ENCODE measurements at regions not wholly inside any gene's neighbourhood (a gene's known extent, or its start where the extent isn't known, plus 50 kb on each side); places are given as distances from the start of the nearest gene placed in this dataset.

DNA sequence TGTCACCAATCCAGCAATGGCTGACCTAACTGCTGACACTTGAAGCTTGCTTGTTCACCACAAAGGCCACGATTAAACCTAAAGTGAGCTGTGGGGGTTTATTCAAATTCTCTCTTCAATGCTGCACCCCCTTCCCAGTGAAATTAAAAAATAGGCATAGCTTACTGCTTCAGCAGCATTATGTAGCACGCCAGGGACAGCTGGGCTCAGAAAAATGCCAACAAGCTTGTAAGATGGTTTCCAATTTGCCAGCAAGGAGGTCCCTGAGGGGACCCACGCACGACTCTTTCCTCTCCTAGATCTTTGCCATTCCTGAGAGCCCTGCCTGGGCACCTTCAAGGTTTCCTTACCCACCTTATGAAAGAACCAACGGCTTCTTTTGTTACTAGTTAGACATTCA lies 113.5 kb upstream of the CDH4 start:
- TF ChIP-seq, protein P1, sequence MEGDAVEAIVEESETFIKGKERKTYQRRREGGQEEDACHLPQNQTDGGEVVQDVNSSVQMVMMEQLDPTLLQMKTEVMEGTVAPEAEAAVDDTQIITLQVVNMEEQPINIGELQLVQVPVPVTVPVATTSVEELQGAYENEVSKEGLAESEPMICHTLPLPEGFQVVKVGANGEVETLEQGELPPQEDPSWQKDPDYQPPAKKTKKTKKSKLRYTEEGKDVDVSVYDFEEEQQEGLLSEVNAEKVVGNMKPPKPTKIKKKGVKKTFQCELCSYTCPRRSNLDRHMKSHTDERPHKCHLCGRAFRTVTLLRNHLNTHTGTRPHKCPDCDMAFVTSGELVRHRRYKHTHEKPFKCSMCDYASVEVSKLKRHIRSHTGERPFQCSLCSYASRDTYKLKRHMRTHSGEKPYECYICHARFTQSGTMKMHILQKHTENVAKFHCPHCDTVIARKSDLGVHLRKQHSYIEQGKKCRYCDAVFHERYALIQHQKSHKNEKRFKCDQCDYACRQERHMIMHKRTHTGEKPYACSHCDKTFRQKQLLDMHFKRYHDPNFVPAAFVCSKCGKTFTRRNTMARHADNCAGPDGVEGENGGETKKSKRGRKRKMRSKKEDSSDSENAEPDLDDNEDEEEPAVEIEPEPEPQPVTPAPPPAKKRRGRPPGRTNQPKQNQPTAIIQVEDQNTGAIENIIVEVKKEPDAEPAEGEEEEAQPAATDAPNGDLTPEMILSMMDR (conservative IDR thresholded peaks at IDR 0.05; ENCODE audit: low read depth, low read length): no peak
- H3K4me3 ChIP-seq (ENCODE audit: low read depth, low read length): no peak overlapping the region
- no peak for DNase-seq (ENCODE audit: low read depth)

DNA sequence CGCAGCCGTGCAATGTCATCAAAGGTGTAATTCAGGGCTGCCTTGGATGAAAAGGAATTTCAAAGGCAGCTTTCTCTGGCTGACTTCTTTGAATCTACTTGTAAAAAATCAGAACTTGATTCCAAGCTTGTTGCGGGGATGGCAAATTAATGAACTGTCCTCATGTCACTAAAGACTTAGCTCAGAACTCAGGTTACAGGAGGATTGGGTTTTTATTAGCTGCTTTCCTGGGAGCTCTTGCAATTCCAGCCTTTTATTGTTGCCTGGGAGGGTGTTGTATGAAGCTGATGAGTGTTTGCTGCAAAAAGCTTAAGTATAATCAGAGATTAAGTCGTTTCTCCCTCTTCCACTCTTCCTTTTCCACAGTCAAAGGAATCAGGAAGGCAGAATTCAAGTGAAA lies 113.0 kb upstream of the CDH4 start:
- no peak for DNase-seq (ENCODE audit: low read depth)
- H3K4me3 ChIP-seq (ENCODE audit: low read depth, low read length): no peak overlapping the region
- TF ChIP-seq, protein P1 (conservative IDR thresholded peaks at IDR 0.05; ENCODE audit: low read depth, low read length): no peak

DNA sequence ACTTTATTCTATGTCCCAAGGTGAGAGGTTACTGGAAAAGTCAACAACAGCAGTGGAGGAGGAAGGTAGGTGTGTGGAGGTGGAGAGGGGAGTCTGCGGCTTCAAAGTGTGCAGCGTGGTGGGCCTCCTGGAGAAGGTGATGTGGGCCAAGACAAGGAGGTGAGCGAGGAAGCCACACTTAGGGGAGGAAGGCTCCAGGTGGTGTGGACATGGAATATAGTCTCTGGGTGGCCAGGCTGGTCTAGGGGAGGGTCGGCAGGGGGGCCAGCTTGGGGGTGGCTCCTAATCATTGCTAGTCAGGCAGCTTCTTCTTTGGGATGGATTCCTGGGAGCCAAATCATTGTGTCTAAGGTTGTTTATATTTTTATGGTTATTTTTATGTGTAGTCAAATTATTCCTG lies 111.5 kb upstream of the CDH4 start:
- H3K4me3 ChIP-seq (ENCODE audit: low read depth, low read length): no peak overlapping the region
- no peak for DNase-seq (ENCODE audit: low read depth)
- TF ChIP-seq, protein P1 (conservative IDR thresholded peaks at IDR 0.05; ENCODE audit: low read depth, low read length): no peak

DNA sequence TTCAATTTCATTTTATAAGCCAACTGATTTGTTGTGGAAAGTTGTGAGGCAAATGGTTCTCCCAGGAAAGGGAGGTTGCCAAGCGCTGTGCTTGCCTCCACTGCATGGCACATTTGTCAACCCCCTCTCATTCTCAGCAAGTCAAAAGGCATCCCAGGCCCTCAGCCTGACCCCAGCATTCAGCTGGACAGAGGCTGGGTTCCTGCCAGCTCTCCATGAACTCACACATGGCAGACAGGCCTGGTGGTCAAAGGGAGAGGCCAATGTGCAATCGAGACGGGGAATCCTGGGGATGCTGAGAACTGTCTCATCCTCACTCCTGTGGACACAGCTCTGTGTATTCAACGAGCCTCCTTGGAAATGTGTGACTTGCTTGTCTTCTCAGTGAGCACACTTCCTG lies 106.0 kb upstream of the CDH4 start:
- no peak overlapping the region for H3K4me3 ChIP-seq (ENCODE audit: low read depth, low read length)
- no peak for DNase-seq (ENCODE audit: low read depth)
- TF ChIP-seq, protein P1 (conservative IDR thresholded peaks at IDR 0.05; ENCODE audit: low read depth, low read length): no peak

DNA sequence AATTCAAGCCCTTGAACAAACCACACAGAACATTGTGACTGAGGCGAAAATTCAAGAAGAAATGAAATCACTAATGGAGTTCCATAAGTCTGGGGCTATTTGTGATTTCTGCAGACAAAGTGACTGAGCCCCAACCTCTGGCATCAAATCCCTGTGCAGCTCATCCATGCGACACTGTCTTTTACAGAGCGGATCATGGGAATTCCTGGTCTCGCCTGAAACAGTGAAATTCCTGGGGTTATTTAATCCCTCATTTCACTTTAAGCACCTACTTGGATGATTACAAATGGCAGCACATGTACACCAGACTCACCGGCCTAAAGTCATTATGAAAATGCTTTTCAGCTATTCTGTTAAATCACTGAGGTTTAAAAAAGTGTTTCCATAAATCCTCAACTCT lies 102.4 kb upstream of the CDH4 start:
- no peak for DNase-seq (ENCODE audit: low read depth)
- TF ChIP-seq, protein P1 (conservative IDR thresholded peaks at IDR 0.05; ENCODE audit: low read depth, low read length): no peak
- H3K4me3 ChIP-seq (ENCODE audit: low read depth, low read length): no peak overlapping the region

DNA sequence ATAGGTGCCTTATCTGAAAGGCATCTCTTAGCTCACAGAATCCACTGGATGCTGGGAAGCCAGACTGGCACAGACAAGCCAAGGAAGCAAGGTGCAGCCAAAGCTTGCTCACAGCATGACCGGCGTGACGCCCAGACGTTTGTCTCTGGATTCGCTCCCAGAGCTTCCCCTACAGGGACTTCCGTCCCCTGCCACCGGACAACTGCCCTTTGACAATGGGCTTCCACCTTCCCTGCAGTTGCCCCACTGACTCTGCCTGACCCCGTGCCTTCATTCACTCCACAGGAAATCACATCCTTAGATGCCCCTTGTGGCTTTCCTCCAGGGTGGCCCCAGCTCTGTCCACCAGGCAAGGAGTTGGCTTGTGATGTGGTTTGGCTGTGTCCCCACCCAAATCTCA lies 94.8 kb upstream of the CDH4 start:
- DNase-seq (ENCODE audit: low read depth): no peak
- TF ChIP-seq, protein P1 (conservative IDR thresholded peaks at IDR 0.05; ENCODE audit: low read depth, low read length): no peak
- no peak overlapping the region for H3K4me3 ChIP-seq (ENCODE audit: low read depth, low read length)

DNA sequence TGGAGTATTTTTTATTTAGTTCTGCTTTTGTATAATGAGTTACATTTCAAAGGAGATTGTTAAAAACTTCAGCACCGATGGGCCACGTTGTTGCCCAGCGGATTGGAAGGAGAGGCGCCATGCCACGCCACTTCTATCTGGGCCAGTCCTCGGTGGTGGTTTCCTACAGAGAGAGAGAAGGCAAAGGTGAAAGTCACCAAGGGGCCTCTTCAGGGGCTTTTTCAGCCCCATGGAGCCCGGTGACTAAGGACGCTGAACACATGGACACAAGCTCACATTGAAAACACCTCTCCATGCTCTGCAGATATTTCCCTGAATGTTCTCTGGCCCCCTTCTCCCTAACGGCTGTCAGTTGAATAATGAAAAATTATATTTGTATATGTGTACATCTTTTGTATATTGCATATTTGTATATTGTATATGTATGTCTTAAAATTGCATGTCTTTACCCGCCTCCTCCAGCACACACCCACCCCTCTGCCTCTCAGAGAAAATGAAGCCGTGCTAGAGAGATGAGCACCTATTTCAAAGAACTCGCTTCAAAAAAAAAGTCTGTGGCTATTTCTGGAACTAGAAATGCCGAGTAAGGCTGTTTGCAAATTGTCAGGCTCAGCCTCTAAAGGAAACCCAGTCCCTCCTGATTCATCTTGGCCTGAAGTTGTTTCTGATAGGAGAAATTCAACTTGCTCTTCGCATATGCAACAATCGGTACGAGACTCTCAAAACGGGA lies 91.9 kb upstream of the CDH4 start:
- no peak overlapping the region for H3K4me3 ChIP-seq (ENCODE audit: low read depth, low read length)
- TF ChIP-seq, protein P1 (conservative IDR thresholded peaks at IDR 0.05; ENCODE audit: low read depth, low read length): no peak
- no peak for DNase-seq (ENCODE audit: low read depth)
